ENCODE measurements at regions not wholly inside any gene's neighbourhood (a gene's known extent, or its start where the extent isn't known, plus 50 kb on each side); places are given as distances from the start of the nearest gene placed in this dataset.

DNA sequence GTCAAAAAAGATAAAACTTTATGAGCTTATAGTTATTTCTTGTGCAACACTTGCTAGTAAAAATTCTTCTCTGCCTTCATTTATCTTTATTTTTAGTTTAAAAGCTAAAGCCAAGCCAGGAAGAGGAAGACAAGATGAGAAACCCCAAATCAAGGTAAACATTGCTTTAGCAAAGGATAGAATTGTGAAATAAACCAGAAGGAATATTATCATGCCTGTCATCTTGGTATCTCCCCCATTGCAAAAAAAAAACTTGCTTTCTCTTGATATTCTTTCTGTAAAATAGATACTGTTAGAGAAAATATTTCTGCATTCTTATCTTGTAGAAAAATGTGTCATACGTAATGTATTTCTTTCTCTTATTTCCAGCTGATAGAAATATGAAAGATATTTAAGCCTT, 432.8 kb downstream of the GJA1 start:
- TF ChIP-seq, protein P1, sequence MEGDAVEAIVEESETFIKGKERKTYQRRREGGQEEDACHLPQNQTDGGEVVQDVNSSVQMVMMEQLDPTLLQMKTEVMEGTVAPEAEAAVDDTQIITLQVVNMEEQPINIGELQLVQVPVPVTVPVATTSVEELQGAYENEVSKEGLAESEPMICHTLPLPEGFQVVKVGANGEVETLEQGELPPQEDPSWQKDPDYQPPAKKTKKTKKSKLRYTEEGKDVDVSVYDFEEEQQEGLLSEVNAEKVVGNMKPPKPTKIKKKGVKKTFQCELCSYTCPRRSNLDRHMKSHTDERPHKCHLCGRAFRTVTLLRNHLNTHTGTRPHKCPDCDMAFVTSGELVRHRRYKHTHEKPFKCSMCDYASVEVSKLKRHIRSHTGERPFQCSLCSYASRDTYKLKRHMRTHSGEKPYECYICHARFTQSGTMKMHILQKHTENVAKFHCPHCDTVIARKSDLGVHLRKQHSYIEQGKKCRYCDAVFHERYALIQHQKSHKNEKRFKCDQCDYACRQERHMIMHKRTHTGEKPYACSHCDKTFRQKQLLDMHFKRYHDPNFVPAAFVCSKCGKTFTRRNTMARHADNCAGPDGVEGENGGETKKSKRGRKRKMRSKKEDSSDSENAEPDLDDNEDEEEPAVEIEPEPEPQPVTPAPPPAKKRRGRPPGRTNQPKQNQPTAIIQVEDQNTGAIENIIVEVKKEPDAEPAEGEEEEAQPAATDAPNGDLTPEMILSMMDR (IDR thresholded peaks at IDR 0.05), result no peak
- TF ChIP-seq POLR2A (IDR thresholded peaks at IDR 0.05) (no peak), POLR2AphosphoS5 (IDR thresholded peaks at IDR 0.05) (no peak), EP300 (IDR thresholded peaks at IDR 0.05) (no peak)

Measured in suprapubic skin (tissue), 4 donors.